ENCODE measurements at regions not wholly inside any gene's neighbourhood (a gene's known extent, or its start where the extent isn't known, plus 50 kb on each side); places are given as distances from the start of the nearest gene placed in this dataset.

- H3K27me3 ChIP-seq (replicated peaks in 1 of 4; ENCODE audit: control extremely low read depth in 1 of 4, control insufficient read depth in 3 of 4, insufficient read depth in 4 of 4, low read length in 3 of 4): no peaks in the 10 kb centered on the region
- H3K4me3 ChIP-seq (ENCODE audit: control extremely low read depth in 1 of 5, extremely low read depth in 1 of 5, insufficient read depth in 1 of 5, low read depth in 2 of 5, low read length in 4 of 5): no peak overlapping the region
- H3K9me3 Mint-ChIP-seq (ENCODE audit: insufficient read depth): no peaks in the 10 kb centered on the region
- no peak overlapping the region for H3K27ac Mint-ChIP-seq
- DNase-seq (no peak), ATAC-seq (ENCODE audit: low read depth) (no peak)
- no peak overlapping the region for H3K4me3 Mint-ChIP-seq
- no peak overlapping the region for H3K9ac ChIP-seq (ENCODE audit: low read length)
- TF ChIP-seq, protein P1, sequence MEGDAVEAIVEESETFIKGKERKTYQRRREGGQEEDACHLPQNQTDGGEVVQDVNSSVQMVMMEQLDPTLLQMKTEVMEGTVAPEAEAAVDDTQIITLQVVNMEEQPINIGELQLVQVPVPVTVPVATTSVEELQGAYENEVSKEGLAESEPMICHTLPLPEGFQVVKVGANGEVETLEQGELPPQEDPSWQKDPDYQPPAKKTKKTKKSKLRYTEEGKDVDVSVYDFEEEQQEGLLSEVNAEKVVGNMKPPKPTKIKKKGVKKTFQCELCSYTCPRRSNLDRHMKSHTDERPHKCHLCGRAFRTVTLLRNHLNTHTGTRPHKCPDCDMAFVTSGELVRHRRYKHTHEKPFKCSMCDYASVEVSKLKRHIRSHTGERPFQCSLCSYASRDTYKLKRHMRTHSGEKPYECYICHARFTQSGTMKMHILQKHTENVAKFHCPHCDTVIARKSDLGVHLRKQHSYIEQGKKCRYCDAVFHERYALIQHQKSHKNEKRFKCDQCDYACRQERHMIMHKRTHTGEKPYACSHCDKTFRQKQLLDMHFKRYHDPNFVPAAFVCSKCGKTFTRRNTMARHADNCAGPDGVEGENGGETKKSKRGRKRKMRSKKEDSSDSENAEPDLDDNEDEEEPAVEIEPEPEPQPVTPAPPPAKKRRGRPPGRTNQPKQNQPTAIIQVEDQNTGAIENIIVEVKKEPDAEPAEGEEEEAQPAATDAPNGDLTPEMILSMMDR (IDR thresholded peaks at IDR 0.05): no peak
- TF ChIP-seq EZH2 (IDR thresholded peaks at IDR 0.05; ENCODE audit: borderline replicate concordance, insufficient read depth, low read depth, low read length, poor library complexity, severe bottlenecking): no peak
- WGBS (ENCODE audit: insufficient coverage): no CpG with 5 or more reads among the region's 1 CpG
- ChIA-PET POLR2A (no interaction called here), CTCF (no interaction called here)
- H4K20me1 ChIP-seq (ENCODE audit: control insufficient read depth, insufficient read depth, low read length, poor library complexity, severe bottlenecking): no peaks in the 10 kb centered on the region
- no peaks in the 10 kb centered on the region for H3K9me3 ChIP-seq (ENCODE audit: control extremely low read depth in 1 of 3, control insufficient read depth in 2 of 3, insufficient read depth in 1 of 3, low read length in 2 of 3)
- H3K4me1 ChIP-seq (ENCODE audit: control insufficient read depth in 2 of 2, insufficient read depth in 2 of 2, low read length in 2 of 2): no peaks in the 10 kb centered on the region
- H3K27ac ChIP-seq (ENCODE audit: low read length in 2 of 2): no peak overlapping the region
- H2AFZ ChIP-seq (ENCODE audit: insufficient read depth, low read depth, low read length, poor library complexity, severe bottlenecking): no peak overlapping the region
- H3K79me2 ChIP-seq (ENCODE audit: control insufficient read depth, insufficient read depth, low read length): no peaks in the 10 kb centered on the region
- H3K4me1 Mint-ChIP-seq: no peaks in the 10 kb centered on the region
- intact Hi-C loops (cut with micrococcal nuclease): no loop called here
- H3K27me3 Mint-ChIP-seq: no peaks in the 10 kb centered on the region
- H3K4me2 ChIP-seq (replicated peaks; ENCODE audit: low read depth, low read length, poor library complexity, severe bottlenecking): no peak overlapping the region
- H3K36me3 ChIP-seq (replicated peaks in 1 of 2; ENCODE audit: control extremely low read depth in 1 of 2, control insufficient read depth in 1 of 2, extremely low read depth in 1 of 2, insufficient read depth in 2 of 2, low read length in 1 of 2): no peaks in the 10 kb centered on the region
Observed at GRCh38 chr4:29566371-29566770, 1153.8 kb upstream of the PCDH7 start.

GRCh38 chr4:29571322-29571721 lies 1148.8 kb upstream of the PCDH7 start:
- Mint-ChIP-seq H3K9me3 (ENCODE audit: insufficient read depth) (no peaks in the 10 kb centered on the region), H3K4me1 (no peaks in the 10 kb centered on the region), H3K27ac (no peak overlapping the region), H3K4me3 (no peak overlapping the region), H3K27me3 (no peaks in the 10 kb centered on the region)
- Histone ChIP-seq H3K4me2 (replicated peaks; ENCODE audit: low read depth, low read length, poor library complexity, severe bottlenecking) (no peak overlapping the region), H3K9ac (ENCODE audit: low read length) (no peak overlapping the region), H3K27me3 (replicated peaks in 1 of 4; ENCODE audit: control extremely low read depth in 1 of 4, control insufficient read depth in 3 of 4, insufficient read depth in 4 of 4, low read length in 3 of 4) (no peaks in the 10 kb centered on the region), H3K4me3 (ENCODE audit: control extremely low read depth in 1 of 5, extremely low read depth in 1 of 5, insufficient read depth in 1 of 5, low read depth in 2 of 5, low read length in 4 of 5) (no peak overlapping the region), H3K4me1 (ENCODE audit: control insufficient read depth in 2 of 2, insufficient read depth in 2 of 2, low read length in 2 of 2) (no peaks in the 10 kb centered on the region), H3K79me2 (ENCODE audit: control insufficient read depth, insufficient read depth, low read length) (no peaks in the 10 kb centered on the region), H2AFZ (ENCODE audit: insufficient read depth, low read depth, low read length, poor library complexity, severe bottlenecking) (no peak overlapping the region), H3K9me3 (ENCODE audit: control extremely low read depth in 1 of 3, control insufficient read depth in 2 of 3, insufficient read depth in 1 of 3, low read length in 2 of 3) (no peaks in the 10 kb centered on the region), H3K27ac (ENCODE audit: low read length in 2 of 2) (no peak overlapping the region), H4K20me1 (ENCODE audit: control insufficient read depth, insufficient read depth, low read length, poor library complexity, severe bottlenecking) (no peaks in the 10 kb centered on the region), H3K36me3 (replicated peaks in 1 of 2; ENCODE audit: control extremely low read depth in 1 of 2, control insufficient read depth in 1 of 2, extremely low read depth in 1 of 2, insufficient read depth in 2 of 2, low read length in 1 of 2) (no peaks in the 10 kb centered on the region)
- intact Hi-C loops (cut with micrococcal nuclease): no loop called here
- no peak for DNase-seq
- TF ChIP-seq EZH2 (IDR thresholded peaks at IDR 0.05; ENCODE audit: borderline replicate concordance, insufficient read depth, low read depth, low read length, poor library complexity, severe bottlenecking): no peak
- POLR2A ChIA-PET: no interaction called here
- CTCF ChIA-PET: no interaction called here
- WGBS (ENCODE audit: insufficient coverage): no CpG with 5 or more reads among the region's 3 CpGs
- no peak for ATAC-seq (ENCODE audit: low read depth)

Measured in B cell (primary cell).